ENCODE measurements at regions not wholly inside any gene's neighbourhood (a gene's known extent, or its start where the extent isn't known, plus 50 kb on each side); places are given as distances from the start of the nearest gene placed in this dataset.

GRCh38 chr2:57434972-57435371 is 611.6 kb upstream of the VRK2 start:
- no peak for TF ChIP-seq CTCF (IDR thresholded peaks at IDR 0.05)
- no peak for TF ChIP-seq POLR2A (IDR thresholded peaks at IDR 0.05)
